GM19351 (cell line): ENCODE measurements at regions not wholly inside any gene's neighbourhood (a gene's known extent, or its start where the extent isn't known, plus 50 kb on each side); places are given as distances from the start of the nearest gene placed in this dataset.
"Not testable (repeated sequence)": the region's sequence is repeated elsewhere in the genome, so short reads cannot be mapped to it uniquely, and the experiment has no call there.

Experiments used
- ATAC-seq: cut with Tn5 transposase; IDR thresholded peaks from one replicate; pipeline ENCODE4 v1.9.1; 2021; ENCODE audit warnings: mild to moderate bottlenecking, moderate library complexity; ENCODE audit not compliant: unreplicated experiment

DNA sequence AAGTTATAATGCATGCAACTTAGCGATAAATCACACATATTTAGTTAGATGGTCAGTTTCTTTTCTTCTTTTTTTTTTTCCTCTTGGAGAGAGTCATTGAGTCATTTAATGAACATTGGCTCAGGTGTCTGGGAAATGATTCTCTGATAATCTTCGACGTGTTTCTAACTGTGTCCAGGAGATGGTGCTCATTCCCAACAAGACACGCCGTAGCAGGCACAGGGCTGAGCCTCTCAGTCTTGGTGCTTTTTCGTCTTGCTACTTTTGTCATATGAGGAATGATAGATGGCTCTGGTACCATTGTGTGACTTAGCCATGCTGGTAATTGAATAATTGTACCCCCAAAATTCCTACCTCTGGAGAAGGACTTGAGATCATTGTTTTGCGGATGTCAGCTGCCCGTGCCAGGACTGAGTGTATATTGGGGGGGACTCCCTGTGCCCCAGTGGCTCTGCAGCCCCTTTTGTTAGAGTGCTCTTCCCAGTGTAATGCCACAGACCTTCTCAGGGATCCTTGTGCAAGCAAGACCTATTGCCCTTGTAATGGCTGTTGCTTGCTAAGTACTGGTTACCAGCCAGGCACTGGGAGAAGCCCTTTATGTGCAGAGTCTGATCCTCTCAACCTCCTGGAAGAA, 107.6 kb upstream of the CYRIA start:
- ATAC-seq: peak; percentile 90

DNA sequence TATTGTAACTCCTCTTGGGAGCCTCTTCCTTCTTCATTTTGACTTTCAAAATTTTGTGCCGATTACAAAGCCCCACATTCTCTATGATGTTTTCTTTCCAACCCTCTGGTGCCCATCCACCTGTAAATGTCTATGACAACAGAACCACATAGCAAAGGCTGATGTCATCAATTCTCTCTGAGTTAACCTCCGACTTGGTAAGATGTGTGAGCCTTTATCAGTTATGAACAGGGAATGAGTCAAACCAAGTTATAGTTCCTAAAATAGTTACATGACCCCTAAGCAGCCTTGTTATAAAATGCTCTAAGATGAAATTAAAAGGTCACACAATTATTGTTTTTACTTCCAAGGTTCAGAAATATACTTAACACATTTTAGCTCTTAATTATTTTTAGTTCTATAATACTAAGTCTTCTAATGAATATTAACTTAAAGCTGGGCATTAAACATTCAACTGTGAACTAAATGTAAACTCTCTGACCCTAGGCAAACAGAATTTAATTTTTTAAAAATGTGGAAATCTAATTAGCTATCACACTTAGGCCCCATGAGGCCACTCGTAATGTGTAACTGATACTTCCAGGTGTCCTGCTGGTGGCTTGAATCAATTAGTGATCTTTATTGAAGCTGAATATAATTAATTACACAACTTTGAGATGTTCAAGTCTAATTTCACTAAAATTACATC, 102.3 kb upstream of the CYRIA start:
- no peak for ATAC-seq

DNA sequence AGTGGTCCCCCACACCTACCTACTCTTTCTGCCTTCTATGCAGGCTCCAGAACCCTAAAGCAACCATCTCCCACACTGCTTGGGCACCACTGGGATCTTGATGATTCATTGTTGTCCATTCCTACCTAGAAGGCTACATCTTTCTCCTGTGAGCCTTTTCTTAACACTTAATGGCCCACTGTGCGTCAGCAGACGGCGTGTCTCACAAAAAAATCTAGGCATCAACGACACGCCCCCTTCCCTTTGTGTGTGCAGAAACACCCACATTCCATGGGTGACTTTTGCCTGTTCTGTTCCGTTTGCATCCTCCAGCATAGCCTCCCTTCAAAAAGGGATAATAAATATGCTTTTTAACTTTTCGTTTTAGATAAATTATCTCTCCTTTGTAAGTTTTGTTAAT, 99.7 kb upstream of the CYRIA start:
- no peak for ATAC-seq

DNA sequence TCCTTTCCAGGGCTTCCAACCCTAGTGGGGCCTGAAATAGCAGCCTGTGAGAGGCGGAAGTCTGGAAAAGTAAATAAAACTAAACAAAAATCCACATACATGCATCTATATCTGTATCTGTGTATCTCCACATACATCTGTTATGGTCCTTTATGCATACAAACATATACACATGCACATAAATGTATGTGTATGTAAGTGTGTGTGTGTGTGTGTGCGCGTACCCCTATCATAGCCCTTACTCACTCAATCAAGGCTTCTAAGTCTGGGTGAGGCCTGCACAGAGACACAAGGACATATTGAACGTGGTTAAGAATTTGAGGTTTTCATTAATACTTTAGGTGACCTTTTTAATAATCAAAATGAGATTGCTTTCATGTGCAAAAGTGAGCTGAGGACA, 98.9 kb upstream of the CYRIA start:
- no peak for ATAC-seq

DNA sequence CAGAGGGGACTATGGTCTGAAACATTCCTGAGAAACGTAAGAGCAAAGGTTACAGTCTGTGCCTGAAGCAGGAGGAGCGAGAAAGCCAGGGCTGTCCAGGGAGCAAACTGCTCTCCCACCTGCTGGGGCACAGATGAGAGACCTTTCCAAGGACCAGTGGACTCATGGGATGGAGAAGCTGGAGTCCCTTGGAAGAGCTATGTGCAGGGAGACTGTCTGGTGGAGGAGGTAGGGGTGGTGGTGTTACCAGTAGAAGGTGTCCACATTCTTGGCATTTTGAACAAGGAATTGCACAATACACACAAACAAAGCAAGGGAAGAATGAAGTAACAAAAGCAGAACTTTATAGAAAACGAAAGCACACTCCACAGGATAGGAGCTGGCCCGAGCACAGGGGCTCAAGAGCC, 97.9 kb upstream of the CYRIA start:
- ATAC-seq: no peak

DNA sequence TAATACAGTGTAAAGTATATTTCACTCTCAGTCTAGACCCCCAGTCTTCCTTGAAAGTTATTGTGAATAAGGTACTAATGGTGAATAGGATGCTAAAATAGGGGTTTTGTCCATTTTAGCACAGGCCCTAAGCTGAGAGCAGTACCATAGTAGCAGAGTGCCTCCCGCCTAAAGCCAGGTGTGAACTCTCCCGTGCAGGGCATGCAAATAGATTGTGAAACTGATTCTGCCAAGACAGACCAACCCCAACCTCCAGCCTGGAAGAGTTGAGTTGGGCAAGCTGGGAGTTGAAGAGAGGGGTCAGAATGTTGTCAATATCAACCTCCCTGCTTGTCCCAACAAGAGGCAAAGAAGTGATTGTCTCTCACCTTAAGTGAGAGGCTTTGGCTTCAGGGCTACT, 97.4 kb upstream of the CYRIA start:
- no peak for ATAC-seq

DNA sequence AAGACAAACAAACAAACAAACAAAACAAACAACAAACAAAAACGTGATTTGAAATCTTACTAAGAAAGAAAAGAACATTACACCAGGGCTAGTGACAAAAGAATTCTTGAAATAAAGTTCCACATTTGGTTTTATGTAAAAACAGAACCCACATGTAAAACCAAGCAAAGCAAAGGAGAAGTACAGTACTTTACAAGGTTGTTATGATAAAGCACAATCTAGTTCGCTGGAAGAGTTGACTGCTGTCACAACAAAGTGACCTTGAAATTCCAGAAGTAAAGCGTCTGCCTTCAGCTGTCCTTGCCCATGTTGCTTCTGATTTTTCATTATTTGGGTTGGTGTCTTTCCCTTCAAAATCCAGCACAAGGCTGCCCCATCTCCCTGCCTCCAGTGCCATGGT, 94.8 kb upstream of the CYRIA start:
- no peak for ATAC-seq

DNA sequence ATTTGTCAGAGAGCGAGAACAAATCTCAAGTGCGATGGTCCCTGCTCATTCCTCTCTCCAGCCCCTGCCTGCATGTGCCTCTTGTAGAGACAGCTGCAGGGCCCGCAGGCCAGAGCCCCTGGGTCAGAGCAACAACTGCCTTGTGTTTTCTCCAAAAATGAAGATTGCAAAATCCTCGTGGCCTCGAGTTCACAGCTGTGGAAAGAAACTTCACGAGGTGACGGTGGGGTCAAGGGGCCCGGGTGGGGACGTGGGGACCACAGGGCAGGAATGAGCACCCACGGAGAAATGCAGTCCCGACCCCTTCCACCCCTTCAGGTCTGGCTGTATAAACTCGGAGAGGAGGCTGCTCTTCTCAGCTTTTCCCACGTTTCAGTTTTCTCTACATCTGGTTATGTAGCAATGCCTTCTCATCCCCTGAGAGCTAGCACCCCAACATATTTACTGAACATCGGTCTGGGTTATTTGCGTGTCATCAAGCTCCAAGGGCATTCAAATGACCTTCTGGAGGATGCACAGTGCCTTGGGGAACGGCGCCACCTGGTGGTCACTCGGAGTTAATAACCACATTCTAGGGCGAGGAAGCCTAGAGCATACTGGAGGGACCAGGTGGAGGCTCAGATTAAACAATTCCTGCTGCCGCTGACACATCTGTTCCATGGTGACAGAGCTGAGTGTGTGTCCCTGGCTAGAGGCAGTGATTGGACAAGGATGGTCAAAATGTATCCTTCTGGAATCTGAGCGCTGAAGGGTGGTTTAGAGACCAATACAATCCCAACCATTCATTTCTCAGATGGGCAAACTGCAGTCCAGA, 91.4 kb upstream of the CYRIA start:
- peak; percentile 97 for ATAC-seq

DNA sequence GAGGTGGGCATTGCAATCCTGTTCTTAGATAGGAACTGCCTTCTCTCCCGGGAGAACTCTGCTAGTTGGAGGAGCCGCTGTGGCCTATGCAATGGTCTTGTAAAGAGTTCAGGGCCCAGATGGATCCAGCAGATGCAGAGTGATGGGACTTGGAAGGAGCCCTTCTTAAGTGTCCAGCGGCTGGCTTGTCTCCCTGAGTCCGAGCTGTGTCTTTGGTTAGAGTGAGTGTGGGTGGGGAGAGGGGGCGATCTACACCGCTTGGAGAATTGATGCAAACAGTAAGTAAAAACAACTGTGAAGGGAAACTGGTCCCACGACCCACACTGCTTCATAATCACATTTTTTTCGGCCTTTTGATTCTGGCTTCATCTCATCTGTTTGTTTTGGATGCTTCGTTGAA, 89.8 kb upstream of the CYRIA start:
- no peak for ATAC-seq

DNA sequence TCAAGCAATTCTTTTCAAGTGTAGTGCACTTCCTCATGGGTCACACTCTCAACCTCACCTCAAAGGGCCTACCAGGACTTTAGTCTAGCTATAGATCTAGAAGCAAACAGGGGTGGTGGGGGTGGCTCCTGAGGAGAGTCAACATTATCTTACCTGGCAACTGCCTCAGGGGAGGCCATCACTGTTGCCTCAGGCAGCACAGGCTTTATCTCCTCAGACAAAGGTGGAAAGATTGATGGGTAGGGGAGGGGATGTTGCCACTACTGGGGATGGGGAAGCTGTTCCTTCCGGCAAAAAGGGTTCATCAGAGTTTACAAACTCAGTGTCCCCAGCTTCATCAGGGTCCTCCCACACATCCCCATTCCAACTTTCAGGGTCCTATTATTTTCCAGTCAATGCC, 87.4 kb upstream of the CYRIA start:
- ATAC-seq: not testable (repeated sequence)

DNA sequence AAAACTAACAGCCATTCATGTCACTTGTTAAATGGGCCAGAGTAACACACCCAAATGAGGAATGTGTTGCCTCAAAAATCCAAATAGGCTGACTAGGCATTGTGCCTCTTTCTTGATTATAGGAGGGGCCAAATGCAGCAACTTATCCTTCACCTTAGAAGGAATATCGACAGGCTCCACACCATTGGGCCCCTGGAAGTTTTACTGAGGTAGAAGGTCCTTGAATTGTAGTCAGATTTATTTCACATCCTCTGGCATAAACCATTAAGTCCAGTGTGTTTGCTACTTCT, 85.2 kb upstream of the CYRIA start:
- not testable (repeated sequence) for ATAC-seq

DNA sequence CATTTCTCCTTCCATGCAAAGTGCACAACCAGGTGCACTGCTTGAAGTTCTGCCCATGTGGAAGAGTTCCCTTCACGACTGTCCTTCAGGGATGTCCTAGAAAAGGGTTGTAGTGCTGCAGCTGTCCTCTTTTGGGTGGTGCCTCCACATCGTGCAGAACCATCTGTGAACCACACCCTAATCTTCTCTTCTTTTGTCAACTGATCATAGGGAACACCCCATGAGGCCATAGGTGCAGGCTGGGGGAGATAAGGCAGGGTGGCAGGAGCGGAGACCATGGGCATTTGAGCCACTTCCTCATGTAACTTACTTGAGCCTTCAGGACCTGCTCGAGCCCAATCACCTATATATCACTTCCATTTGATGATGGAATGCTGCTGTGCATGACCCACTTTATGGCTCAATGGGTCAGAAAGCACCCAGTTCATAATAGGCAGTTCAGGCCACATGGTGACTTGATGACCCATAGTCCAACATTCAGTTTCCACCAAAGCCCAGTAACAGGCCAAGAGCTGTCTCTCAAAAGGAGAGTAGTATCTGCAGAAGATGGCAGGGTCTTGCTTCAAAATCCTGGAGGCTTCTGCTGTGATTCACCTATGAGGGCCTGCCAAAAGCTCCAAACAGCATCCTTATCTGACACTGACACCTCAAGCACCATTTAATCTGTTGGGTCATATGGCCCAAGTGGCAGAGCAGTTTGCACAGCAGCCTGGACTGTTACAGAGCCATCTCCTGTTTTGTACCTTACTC, 84.7 kb upstream of the CYRIA start:
- no peak for ATAC-seq

DNA sequence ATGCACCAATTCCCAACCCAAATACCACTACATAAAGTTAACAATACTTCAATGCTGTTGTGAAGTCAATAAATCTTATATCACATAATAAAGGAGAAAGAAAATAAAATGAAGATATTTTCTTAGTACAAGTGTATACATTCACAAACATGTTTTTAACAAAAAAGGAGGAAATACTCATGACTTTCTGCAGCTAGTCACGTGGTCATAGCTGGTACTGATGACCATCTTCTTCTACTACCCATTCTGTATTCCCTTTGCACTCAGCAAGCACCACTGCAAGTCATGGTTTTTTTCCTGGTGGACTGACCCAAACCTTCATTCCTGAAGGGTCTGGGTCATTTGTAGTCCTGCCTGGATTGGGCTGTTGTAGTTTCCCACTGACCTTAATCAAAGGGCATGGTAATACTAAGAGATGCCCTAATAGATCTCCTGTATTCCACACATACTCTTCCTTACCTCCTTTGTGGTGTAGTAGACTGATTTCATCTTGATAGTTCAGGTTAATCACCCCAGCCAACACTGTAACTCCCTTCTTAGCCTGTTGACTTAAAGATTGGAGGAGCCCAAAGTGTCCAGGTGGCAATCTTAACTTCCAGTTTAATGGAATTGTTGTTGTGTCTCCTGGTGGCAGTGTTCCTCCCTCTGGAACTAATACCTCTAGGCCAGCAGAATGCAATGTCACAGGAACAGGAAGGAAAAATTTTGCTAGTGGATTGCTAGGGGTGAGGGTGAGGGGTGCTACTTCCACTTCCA, 83.1 kb upstream of the CYRIA start:
- ATAC-seq: not testable (repeated sequence)

DNA sequence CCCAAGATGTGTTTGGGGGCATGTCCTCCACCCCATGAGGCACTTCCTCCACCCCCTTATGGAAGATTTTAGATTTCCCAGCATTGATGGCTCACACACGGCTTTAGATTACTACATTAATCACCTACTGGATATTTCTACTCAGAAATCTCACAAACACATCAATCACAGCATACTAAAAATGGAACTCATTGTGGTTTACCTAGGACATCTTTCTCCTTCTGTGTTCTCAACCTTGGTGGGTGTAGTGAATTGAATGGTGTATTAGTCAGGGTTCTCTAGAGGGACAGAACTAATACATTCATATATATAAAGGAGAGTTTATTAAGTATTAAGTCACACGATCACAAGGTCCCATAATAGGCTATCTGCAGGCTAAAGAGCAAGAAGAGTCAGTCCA, 82.1 kb upstream of the CYRIA start:
- ATAC-seq: peak; percentile 64

DNA sequence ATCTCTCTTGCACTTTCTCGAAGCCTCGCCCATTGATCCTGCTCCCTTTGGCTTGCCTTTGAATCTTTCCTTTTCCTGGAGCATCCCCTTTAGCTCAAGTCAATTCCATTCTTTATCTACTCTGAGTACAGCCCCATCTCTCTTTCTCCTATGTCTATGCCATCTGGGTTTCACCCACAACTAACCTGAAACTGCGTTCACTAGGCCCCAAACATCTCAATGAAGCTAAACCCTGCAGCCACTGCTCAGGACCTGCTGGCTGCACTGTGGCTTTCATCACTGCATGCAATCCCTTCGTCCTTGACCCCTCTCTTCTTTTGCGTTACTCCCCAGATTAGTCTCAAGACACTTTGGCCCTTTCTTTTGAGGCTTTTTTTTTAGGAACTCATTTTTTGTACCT, 81.6 kb upstream of the CYRIA start:
- ATAC-seq: peak; percentile 48

DNA sequence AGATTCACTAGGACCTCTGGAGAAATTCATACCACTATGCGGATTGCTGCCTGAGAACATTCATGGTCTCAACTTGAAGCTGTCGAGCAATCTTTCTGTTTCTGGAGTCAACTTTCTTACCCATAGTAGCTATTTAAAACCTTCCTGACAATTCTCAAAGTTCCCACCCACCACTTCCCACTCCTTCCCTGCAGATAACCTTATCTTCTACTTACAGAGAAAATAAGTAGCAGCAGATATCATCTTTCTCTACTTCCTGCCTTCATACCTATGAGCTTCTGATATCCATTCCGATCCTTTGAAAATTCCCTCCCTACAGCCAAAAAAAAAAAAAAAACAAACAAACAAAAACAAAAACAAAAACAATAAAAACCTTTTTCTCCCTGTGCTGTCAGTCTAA, 81.2 kb upstream of the CYRIA start:
- ATAC-seq: no peak

DNA sequence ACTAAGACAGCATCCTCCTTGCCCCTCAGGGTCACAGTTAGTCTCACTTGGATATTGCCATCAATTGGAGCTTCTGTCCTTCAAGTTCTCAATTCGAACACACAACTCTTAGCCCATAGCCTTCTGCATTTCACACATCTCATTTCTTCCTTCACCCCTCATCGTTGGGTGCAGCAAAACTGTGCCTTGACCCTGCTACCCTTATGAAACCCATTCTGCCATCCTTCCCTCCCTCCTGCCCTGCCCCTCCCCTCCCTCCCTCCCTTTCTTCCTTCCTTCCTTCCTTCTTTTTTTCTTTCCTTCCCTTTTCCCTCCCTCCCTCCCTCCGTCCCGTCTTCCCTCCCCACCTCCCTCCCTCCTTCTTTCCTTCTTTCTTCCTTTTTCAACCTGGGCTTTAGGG, 80.7 kb upstream of the CYRIA start:
- ATAC-seq: no peak

DNA sequence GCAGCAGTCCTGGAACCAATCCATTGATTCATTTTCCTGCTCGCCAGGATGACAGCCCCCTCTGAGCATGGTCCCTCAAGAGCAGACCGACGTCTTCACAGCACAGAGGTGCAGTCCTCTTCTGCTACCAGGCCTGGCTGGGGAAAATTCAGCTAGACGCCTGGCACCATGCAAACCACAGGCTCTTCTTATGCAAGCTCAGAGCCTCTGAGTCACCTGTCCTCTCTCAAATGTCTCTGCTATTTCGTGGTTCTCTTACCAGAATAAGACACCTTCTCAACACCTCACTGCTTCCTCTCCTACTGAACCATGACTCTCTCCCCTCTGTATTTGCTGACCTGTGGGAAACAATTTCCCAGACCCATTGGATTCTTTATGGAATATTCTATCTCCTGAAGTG, 79.8 kb upstream of the CYRIA start:
- no peak for ATAC-seq

DNA sequence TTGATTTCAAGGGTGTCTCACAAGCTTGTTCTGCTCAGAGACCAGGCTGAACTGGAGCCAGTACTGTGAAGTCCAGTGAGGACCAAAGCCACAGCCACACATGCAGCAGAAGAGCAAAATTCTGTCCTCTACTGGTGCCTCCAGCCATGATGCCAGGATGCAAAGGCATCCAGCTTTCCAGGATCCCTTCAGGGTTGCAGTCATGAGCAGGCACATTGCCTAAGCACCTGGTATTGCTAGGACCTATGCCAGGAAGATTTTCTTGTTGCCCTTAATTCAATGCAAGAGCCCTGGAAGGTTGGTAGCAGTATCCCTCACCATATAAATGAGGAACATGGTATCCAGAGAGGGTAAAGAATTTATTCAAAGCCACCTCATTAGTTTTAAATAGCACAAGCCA, 78.9 kb upstream of the CYRIA start:
- ATAC-seq: no peak

DNA sequence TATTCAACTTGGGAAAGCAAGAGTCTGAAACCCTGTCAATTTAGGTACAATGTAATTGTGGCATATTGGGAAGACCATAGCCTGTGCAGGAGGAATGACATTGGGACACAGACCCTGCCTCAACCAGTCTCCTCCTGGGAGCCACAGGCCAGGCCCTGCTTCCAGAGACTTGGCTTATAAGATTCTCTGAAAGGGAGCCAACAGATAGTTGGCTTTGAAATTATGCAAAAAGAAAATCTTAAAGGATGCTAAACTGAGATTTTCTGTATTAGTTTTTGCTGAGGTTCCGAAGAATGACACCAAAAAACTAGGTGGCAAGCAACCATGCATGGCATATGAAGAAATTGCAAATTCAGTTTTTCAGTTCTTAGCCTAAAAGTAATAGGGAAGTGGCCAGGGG, 76.4 kb upstream of the CYRIA start:
- no peak for ATAC-seq

DNA sequence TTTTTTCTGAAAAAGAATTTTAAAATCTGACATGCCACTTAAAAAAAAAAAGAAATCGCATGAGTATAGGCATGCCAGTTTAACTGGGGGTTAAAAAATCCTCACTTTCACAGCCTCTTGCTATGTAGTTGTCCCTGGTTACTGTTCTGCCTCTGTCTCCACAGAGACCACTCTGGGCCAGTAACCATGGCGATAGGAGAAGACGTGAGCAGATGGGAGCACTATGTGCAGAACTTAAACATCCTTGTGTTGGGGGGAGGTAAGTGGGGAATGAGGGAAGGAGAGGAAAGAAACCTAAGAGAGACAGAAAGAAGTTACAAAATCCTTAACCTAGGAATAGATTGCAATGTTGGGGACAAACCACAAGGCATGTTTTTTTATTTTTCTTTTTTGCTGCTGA, 75.9 kb upstream of the CYRIA start:
- no peak for ATAC-seq
